Natural killer cell (primary cell): ENCODE measurements at regions not wholly inside any gene's neighbourhood (a gene's known extent, or its start where the extent isn't known, plus 50 kb on each side); places are given as distances from the start of the nearest gene placed in this dataset.

Experiments used
- ATAC-seq, 3 donors: fragments of 150-1000 bp in 2 of 3; fragments of 200-7000 bp in 1 of 3; cut with Tn5 transposase; 1 replicate in 1 of 3; 2 replicates in 2 of 3; pipeline ENCODE4 v1.10.0; 2021; ENCODE audit warnings: mild to moderate bottlenecking in 2 of 3, moderate library complexity in 2 of 3
- DNase-seq, 2 donors: peaks; one replicate each; pipeline versions ENCODE4 v3.0.0 to v3.0.0-alpha.2; 2013 to 2021; ENCODE audit warnings: mixed read lengths in 1 of 2
- H3K27ac ChIP-seq: one replicate; pipeline ENCODE4 v1.5.1; 2013; ENCODE audit warnings: mild to moderate bottlenecking, low read length
- H3K27me3 ChIP-seq: one replicate; pipeline ENCODE4 v1.6.1; 2013; ENCODE audit warnings: low read length; ENCODE audit not compliant: control insufficient read depth, insufficient read depth
- H3K36me3 ChIP-seq: one replicate; pipeline ENCODE4 v1.6.1; 2013; ENCODE audit warnings: low read length; ENCODE audit not compliant: control insufficient read depth, insufficient read depth
- H3K4me1 ChIP-seq: one replicate; pipeline ENCODE4 v1.6.1; 2013; ENCODE audit warnings: low read length; ENCODE audit not compliant: control insufficient read depth, insufficient read depth
- H3K4me3 ChIP-seq: one replicate; pipeline ENCODE4 v1.5.1; 2013; ENCODE audit warnings: low read length
- H3K9me3 ChIP-seq: one replicate; pipeline ENCODE4 v1.6.1; 2013; ENCODE audit warnings: low read length; ENCODE audit not compliant: control insufficient read depth, insufficient read depth
- H3K27ac Mint-ChIP-seq, 2 donors: one replicate each; pipeline ENCODE4 v1.8.0; 2022; ENCODE audit warnings: mild to moderate bottlenecking in 2 of 2, mixed read lengths in 2 of 2, moderate library complexity in 1 of 2
- H3K27me3 Mint-ChIP-seq, 2 donors: one replicate each; pipeline ENCODE4 v1.8.0; 2022; ENCODE audit warnings: low read depth in 2 of 2, mixed read lengths in 2 of 2
- H3K36me3 Mint-ChIP-seq: one replicate; pipeline ENCODE4 v1.8.0; 2022; ENCODE audit warnings: mixed read lengths
- H3K4me1 Mint-ChIP-seq, 2 donors: one replicate each; pipeline ENCODE4 v1.8.0; 2022; ENCODE audit warnings: mixed read lengths in 2 of 2
- H3K4me3 Mint-ChIP-seq: one replicate; pipeline ENCODE4 v1.8.0; 2022; ENCODE audit warnings: mild to moderate bottlenecking, moderate library complexity, mixed read lengths
- H3K9me3 Mint-ChIP-seq, 2 donors: one replicate each; pipeline ENCODE4 v1.8.0; 2022; ENCODE audit warnings: mixed read lengths in 2 of 2
- CTCF ChIP-seq: fragments of 200-600 bp; IDR thresholded peaks from one replicate; pipeline ENCODE4 v1.8.0; 2022; ENCODE audit warnings: antibody characterized with exemption
- WGBS: methylation state at CpG from one replicate; pipeline ENCODE4 v1.1.7; 2013; ENCODE audit warnings: missing lambda C conversion rate; ENCODE audit not compliant: insufficient coverage; 5-methylcytosine and 5-hydroxymethylcytosine counted together
- intact Hi-C: fragments of 100-400 bp; cut with micrococcal nuclease; formaldehyde crosslinking; loops from one replicate; pipeline ENCODE4 v1.14.2; 2022

GRCh38 chr2:12120281-12121150, 374.1 kb downstream of the LPIN1 start:
- WGBS = 65% methylated on average over 7 of the region's 7 CpGs
- intact Hi-C loops = no loop called here
- Histone ChIP-seq H3K9me3 (no peaks in the 10 kb centered on the region), H3K27me3 (no peaks in the 10 kb centered on the region), H3K36me3 (no peaks in the 10 kb centered on the region), H3K4me3 (no peak overlapping the region), H3K4me1 (peaks cover under 1% of the 10 kb centered on the region), H3K27ac (no peak overlapping the region)
- H3K9me3 Mint-ChIP-seq = no peaks in the 10 kb centered on the region
- no peak overlapping the region for H3K27ac Mint-ChIP-seq
- ATAC-seq (no peak), DNase-seq (no peak)
- H3K36me3 Mint-ChIP-seq = no peaks in the 10 kb centered on the region
- H3K4me1 Mint-ChIP-seq = peaks cover 0 to 5% of the 10 kb centered on the region in 2 donors
- H3K27me3 Mint-ChIP-seq = no peaks in the 10 kb centered on the region
- H3K4me3 Mint-ChIP-seq = no peak overlapping the region
- no peak for TF ChIP-seq CTCF

- no peaks in the 10 kb centered on the region for H3K36me3 Mint-ChIP-seq
- H3K9me3 ChIP-seq = peaks cover 5% of the 10 kb centered on the region
- no peak overlapping the region for H3K4me3 ChIP-seq
- H3K27ac Mint-ChIP-seq = no peak overlapping the region
- no peaks in the 10 kb centered on the region for H3K27me3 ChIP-seq
- H3K4me1 ChIP-seq = peaks cover 13% of the 10 kb centered on the region
- DNase-seq (no peak), ATAC-seq (no peak)
- no peak overlapping the region for H3K4me3 Mint-ChIP-seq
- no peaks in the 10 kb centered on the region for H3K36me3 ChIP-seq
- no peaks in the 10 kb centered on the region for H3K9me3 Mint-ChIP-seq
- intact Hi-C loops = no loop called here
- H3K4me1 Mint-ChIP-seq = peaks cover 0 to 14% of the 10 kb centered on the region in 2 donors
- H3K27me3 Mint-ChIP-seq = no peaks in the 10 kb centered on the region
- H3K27ac ChIP-seq = no peak overlapping the region
- 92% methylated on average over 1 of the region's 1 CpG for WGBS
- no peak for TF ChIP-seq CTCF
Observed at GRCh38 chr2:12124790-12125189, 378.4 kb downstream of the LPIN1 start.

DNA sequence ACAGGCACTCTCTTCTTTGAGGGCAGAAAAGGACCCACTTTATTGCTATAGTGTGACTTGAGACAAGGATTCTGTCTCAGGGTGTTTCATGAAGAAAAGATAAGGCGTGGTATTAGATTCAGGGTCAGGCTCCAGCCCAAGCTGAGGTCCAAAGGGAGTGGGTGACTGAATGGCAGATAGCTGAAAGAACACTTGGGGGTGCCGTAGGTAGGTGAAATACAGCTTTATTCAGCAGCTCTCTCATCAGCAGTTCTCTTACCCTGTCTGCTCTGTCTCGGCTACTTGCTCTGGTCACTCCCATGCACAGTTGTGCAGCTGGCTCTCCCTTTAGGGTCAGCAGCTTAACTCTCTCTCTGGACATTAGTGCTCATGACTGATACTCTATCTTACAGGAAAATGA, 379.9 kb downstream of the LPIN1 start:
- Histone ChIP-seq H3K36me3 (no peaks in the 10 kb centered on the region), H3K27ac (no peak overlapping the region), H3K4me3 (no peak overlapping the region), H3K4me1 (peaks cover 16% of the 10 kb centered on the region), H3K9me3 (peaks cover 5% of the 10 kb centered on the region), H3K27me3 (no peaks in the 10 kb centered on the region)
- intact Hi-C loops = no loop called here
- no peak overlapping the region for H3K4me3 Mint-ChIP-seq
- 98% methylated on average over 3 of the region's 3 CpGs for WGBS
- no peak for DNase-seq
- no peak for ATAC-seq
- peak overlapping the region in 1 of 2 donors; percentile 14 for H3K27ac Mint-ChIP-seq
- no peaks in the 10 kb centered on the region for H3K9me3 Mint-ChIP-seq
- no peaks in the 10 kb centered on the region for H3K36me3 Mint-ChIP-seq
- no peaks in the 10 kb centered on the region for H3K27me3 Mint-ChIP-seq
- peaks cover 0 to 14% of the 10 kb centered on the region in 2 donors for H3K4me1 Mint-ChIP-seq
- TF ChIP-seq CTCF = no peak
